ENCODE measurements at regions not wholly inside any gene's neighbourhood (a gene's known extent, or its start where the extent isn't known, plus 50 kb on each side); places are given as distances from the start of the nearest gene placed in this dataset.

GRCh38 chr4:110926841-110927400, 304.0 kb upstream of the PITX2 start:
- Histone ChIP-seq H3K4me3 (no peak overlapping the region), H3K27ac (no peak overlapping the region)
- no peak for TF ChIP-seq CTCF (IDR thresholded peaks at IDR 0.05)
- no peak for DNase-seq (ENCODE audit: low spot score)

- DNase-seq (ENCODE audit: low spot score) = no peak
- no peak overlapping the region for H3K4me3 ChIP-seq
- no peak overlapping the region for H3K27ac ChIP-seq
- no peak for TF ChIP-seq CTCF (IDR thresholded peaks at IDR 0.05)
Observed at GRCh38 chr4:110933341-110933740, 310.5 kb upstream of the PITX2 start.

GRCh38 chr4:110944501-110944900, 321.6 kb upstream of the PITX2 start:
- DNase-seq (ENCODE audit: low spot score) = no peak
- Histone ChIP-seq H3K27ac (no peak overlapping the region), H3K4me3 (no peak overlapping the region)
- TF ChIP-seq CTCF (IDR thresholded peaks at IDR 0.05) = no peak

DNA sequence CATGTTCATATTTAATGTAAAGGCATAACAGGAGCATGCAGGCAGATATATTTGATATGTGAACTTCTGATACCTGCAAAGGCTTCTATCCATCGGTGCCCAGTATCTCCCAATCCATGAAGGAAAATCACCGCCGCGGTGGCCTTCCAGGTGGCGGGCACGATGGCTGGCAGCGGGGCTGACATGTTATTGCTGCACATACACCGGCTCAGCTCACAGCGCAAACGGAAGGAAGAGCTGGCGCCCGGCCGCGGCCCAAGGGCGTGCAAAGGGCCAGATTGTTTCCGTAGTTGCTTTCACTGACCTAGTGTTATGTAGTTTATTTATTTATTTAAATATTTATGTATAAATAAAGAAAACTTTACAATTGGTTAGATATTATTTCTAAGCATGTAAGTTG, 322.7 kb upstream of the PITX2 start:
- no peak for TF ChIP-seq CTCF (IDR thresholded peaks at IDR 0.05)
- Histone ChIP-seq H3K27ac (no peak overlapping the region), H3K4me3 (no peak overlapping the region)
- no peak for DNase-seq (ENCODE audit: low spot score)

GRCh38 chr4:110949542-110949941, 326.7 kb upstream of the PITX2 start:
- Histone ChIP-seq H3K4me3 (no peak overlapping the region), H3K27ac (no peak overlapping the region)
- TF ChIP-seq CTCF (IDR thresholded peaks at IDR 0.05) = no peak
- DNase-seq (ENCODE audit: low spot score) = no peak

DNA sequence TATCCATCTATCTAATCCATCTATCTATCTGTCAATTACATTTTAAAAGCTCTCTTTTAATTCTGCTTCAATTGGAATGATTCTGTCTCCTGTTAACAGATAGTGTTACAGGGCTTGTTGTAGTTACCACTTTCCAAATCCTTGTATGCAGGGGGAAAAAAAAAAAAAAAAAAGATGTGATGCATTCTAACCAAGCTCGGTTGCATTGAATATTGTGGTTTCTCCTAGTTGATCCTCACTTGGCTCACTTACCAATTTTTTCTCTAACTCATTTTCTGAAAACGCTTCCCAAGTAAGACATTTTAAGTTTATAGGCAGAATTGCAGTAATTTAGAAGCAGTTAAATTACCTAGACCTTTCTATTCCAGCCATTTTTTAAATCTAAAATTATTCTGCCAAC, 327.9 kb upstream of the PITX2 start:
- no peak for TF ChIP-seq CTCF (IDR thresholded peaks at IDR 0.05)
- Histone ChIP-seq H3K27ac (no peak overlapping the region), H3K4me3 (no peak overlapping the region)
- no peak for DNase-seq (ENCODE audit: low spot score)

- H3K4me3 ChIP-seq = no peak overlapping the region
- no peak overlapping the region for H3K27ac ChIP-seq
- DNase-seq (ENCODE audit: low spot score) = no peak
- TF ChIP-seq CTCF (IDR thresholded peaks at IDR 0.05) = no peak
Observed at GRCh38 chr4:110953191-110953590, 330.3 kb upstream of the PITX2 start.
